GM23338 (cell line): ENCODE measurements at regions not wholly inside any gene's neighbourhood (a gene's known extent, or its start where the extent isn't known, plus 50 kb on each side); places are given as distances from the start of the nearest gene placed in this dataset.

ENCODE experiments used
- ATAC-seq: fragments of 200-7000 bp; cut with Tn5 transposase; 3 replicates; pipeline ENCODE4 v1.9.1; 2020
- DNase-seq: peaks from one replicate; pipeline ENCODE4 v3.0.0-alpha.2; 2015; ENCODE audit warnings: low spot score
- H2AFZ ChIP-seq: fragments of 200-600 bp; sonication (generic); 2 replicates; pipeline ENCODE4 v1.8.0; 2016; ENCODE audit warnings: antibody characterized with exemption, mild to moderate bottlenecking, moderate library complexity
- H3F3A ChIP-seq: fragments of 200-600 bp; sonication (generic); replicated peaks from 2 replicates; pipeline ENCODE4 v1.8.0; 2017; ENCODE audit warnings: antibody characterized with exemption, mixed run types, low read depth
- H3K27ac ChIP-seq: fragments of 200-600 bp; sonication (generic); 2 replicates; pipeline ENCODE4 v1.6.1; 2016; ENCODE audit warnings: low read depth
- H3K27me3 ChIP-seq: fragments of 200-600 bp; sonication (generic); 2 replicates; pipeline ENCODE4 v1.8.0; 2016; ENCODE audit warnings: mild to moderate bottlenecking, mixed run types, moderate library complexity; ENCODE audit not compliant: insufficient read depth
- H3K36me3 ChIP-seq: fragments of 200-600 bp; sonication (generic); 2 replicates; pipeline ENCODE4 v1.8.0; 2016; ENCODE audit warnings: mild to moderate bottlenecking; ENCODE audit not compliant: insufficient read depth
- H3K4me1 ChIP-seq: fragments of 200-600 bp; sonication (generic); 2 replicates; pipeline ENCODE4 v1.8.0; 2016; ENCODE audit warnings: mild to moderate bottlenecking, moderate library complexity; ENCODE audit not compliant: insufficient read depth
- H3K4me2 ChIP-seq: fragments of 200-600 bp; sonication (generic); 2 replicates; pipeline ENCODE4 v1.7.1; 2017; ENCODE audit warnings: mixed run types
- H3K4me3 ChIP-seq: fragments of 200-600 bp; sonication (generic); 2 replicates; pipeline ENCODE4 v1.6.1; 2016; ENCODE audit warnings: mixed run types
- H3K79me2 ChIP-seq: fragments of 200-600 bp; sonication (generic); replicated peaks from 2 replicates; pipeline ENCODE4 v1.8.0; 2017; ENCODE audit warnings: mild to moderate bottlenecking; ENCODE audit not compliant: insufficient read depth
- H3K9me2 ChIP-seq: fragments of 200-600 bp; sonication (generic); 2 replicates; pipeline ENCODE4 v1.8.0; 2017; ENCODE audit not compliant: insufficient read depth
- H4K20me1 ChIP-seq: fragments of 200-600 bp; sonication (generic); replicated peaks from 2 replicates; pipeline ENCODE4 v1.8.0; 2017; ENCODE audit warnings: mild to moderate bottlenecking; ENCODE audit not compliant: insufficient read depth
- H3K27ac Mint-ChIP-seq: 2 replicates; pipeline ENCODE4 v1.8.0; 2020; ENCODE audit warnings: inconsistent platforms, mild to moderate bottlenecking, moderate library complexity, mixed read lengths
- H3K27me3 Mint-ChIP-seq: 3 replicates; pipeline ENCODE4 v1.8.0; 2022; ENCODE audit warnings: low read depth, mild to moderate bottlenecking, moderate library complexity, mixed read lengths, inconsistent platforms; ENCODE audit not compliant: insufficient read depth, poor library complexity
- H3K36me3 Mint-ChIP-seq: 3 replicates; pipeline ENCODE4 v1.8.0; 2021; ENCODE audit warnings: low read depth, mild to moderate bottlenecking, inconsistent platforms, moderate library complexity, mixed read lengths
- H3K4me1 Mint-ChIP-seq: 3 replicates; pipeline ENCODE4 v1.8.0; 2020; ENCODE audit warnings: mild to moderate bottlenecking, inconsistent platforms, mixed read lengths
- H3K4me3 Mint-ChIP-seq: 3 replicates; pipeline ENCODE4 v1.8.0; 2021; ENCODE audit warnings: moderate library complexity, mild to moderate bottlenecking, inconsistent platforms, mixed read lengths
- H3K9me3 Mint-ChIP-seq: 3 replicates; pipeline ENCODE4 v1.8.0; 2020; ENCODE audit warnings: moderate library complexity, mild to moderate bottlenecking, inconsistent platforms, mixed read lengths
- CREB1 ChIP-seq: fragments of 250-450 bp; sonication (Bioruptor Pico); IDR thresholded peaks from 2 replicates; pipeline ENCODE4 v1.5.0; 2020; ENCODE audit warnings: low read depth, mild to moderate bottlenecking, moderate library complexity
- CTCF ChIP-seq, 2 experiments: fragments of 200-600 bp in 1 of 2; sonication (generic) in 1 of 2; conservative IDR thresholded peaks; 2 replicates each; pipeline versions ENCODE4 v1.5.1 to v1.6.1; 2016 to 2017; ENCODE audit warnings: antibody characterized with exemption in 2 of 2, low read depth in 2 of 2, mild to moderate bottlenecking in 2 of 2, moderate library complexity in 1 of 2
- EZH2 ChIP-seq: fragments of 200-600 bp; sonication (generic); IDR thresholded peaks from one replicate; pipeline ENCODE4 v1.8.0; 2017; ENCODE audit warnings: antibody characterized with exemption, mild to moderate bottlenecking, low read depth; ENCODE audit not compliant: unreplicated experiment
- EZH2phosphoT487 ChIP-seq: fragments of 200-600 bp; sonication (generic); IDR thresholded peaks from one replicate; pipeline ENCODE4 v1.8.1; 2018; ENCODE audit warnings: antibody characterized with exemption; ENCODE audit not compliant: unreplicated experiment
- JUNB ChIP-seq: IDR thresholded peaks from one replicate; pipeline ENCODE4 v1.6.1; 2016; ENCODE audit warnings: antibody characterized with exemption; ENCODE audit not compliant: unreplicated experiment
- NANOG ChIP-seq: IDR thresholded peaks from 2 replicates; pipeline ENCODE4 v1.6.1; 2016; ENCODE audit warnings: antibody characterized with exemption, borderline replicate concordance
- POLR2AphosphoS5 ChIP-seq: IDR thresholded peaks from 2 replicates; pipeline ENCODE4 v1.6.1; 2016; ENCODE audit warnings: antibody characterized with exemption, low read depth
- REST ChIP-seq: IDR thresholded peaks from one replicate; pipeline ENCODE4 v1.6.1; 2018; ENCODE audit warnings: antibody characterized with exemption; ENCODE audit not compliant: unreplicated experiment
- STAT1 ChIP-seq: IDR thresholded peaks from one replicate; pipeline ENCODE4 v1.6.1; 2016; ENCODE audit warnings: antibody characterized with exemption; ENCODE audit not compliant: unreplicated experiment
- ZNF114 ChIP-seq: fragments of 250-450 bp; sonication (Bioruptor Pico); IDR thresholded peaks from 2 replicates; pipeline ENCODE4 v1.5.0; 2020; ENCODE audit warnings: mild to moderate bottlenecking, moderate library complexity
- ZNF331 ChIP-seq: fragments of 250-450 bp; sonication (Bioruptor Pico); IDR thresholded peaks from 2 replicates; pipeline ENCODE4 v1.5.0; 2020; ENCODE audit warnings: low read depth, mild to moderate bottlenecking, moderate library complexity
- TF ChIP-seq, protein P1 (sequence below): IDR thresholded peaks from 2 replicates; pipeline ENCODE4 v1.6.1; 2016; ENCODE audit warnings: antibody characterized with exemption
- TF ChIP-seq, protein P2 (sequence below): fragments of 250-450 bp; sonication (Bioruptor Pico); IDR thresholded peaks from 2 replicates; pipeline ENCODE4 v1.5.0; 2020; ENCODE audit warnings: mild to moderate bottlenecking, moderate library complexity

- TF ChIP-seq EZH2phosphoT487 (no peak), ZNF331 (CRISPR knock-in tag) (no peak), CREB1 (no peak), STAT1 (no peak)
Observed at GRCh38 chr15:69749797-69750196, 297.2 kb downstream of the RPLP1 start (continued).

GRCh38 chr15:69750253-69750652 is 297.6 kb downstream of the RPLP1 start:
- DNase-seq, result no peak
- no peak for TF ChIP-seq EZH2
- TF ChIP-seq CREB1, result no peak
- TF ChIP-seq JUNB, result no peak
- TF ChIP-seq, protein P1, sequence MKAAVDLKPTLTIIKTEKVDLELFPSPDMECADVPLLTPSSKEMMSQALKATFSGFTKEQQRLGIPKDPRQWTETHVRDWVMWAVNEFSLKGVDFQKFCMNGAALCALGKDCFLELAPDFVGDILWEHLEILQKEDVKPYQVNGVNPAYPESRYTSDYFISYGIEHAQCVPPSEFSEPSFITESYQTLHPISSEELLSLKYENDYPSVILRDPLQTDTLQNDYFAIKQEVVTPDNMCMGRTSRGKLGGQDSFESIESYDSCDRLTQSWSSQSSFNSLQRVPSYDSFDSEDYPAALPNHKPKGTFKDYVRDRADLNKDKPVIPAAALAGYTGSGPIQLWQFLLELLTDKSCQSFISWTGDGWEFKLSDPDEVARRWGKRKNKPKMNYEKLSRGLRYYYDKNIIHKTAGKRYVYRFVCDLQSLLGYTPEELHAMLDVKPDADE, result no peak
- no peak for TF ChIP-seq NANOG
- TF ChIP-seq EZH2phosphoT487, result no peak
- TF ChIP-seq REST, result no peak
- TF ChIP-seq STAT1, result no peak
- no peak for TF ChIP-seq CTCF (conservative IDR thresholded peaks at IDR 0.05; ENCODE audit: low read depth in 2 of 2)
- no peak for TF ChIP-seq ZNF331 (CRISPR knock-in tag)
- TF ChIP-seq, protein P2, sequence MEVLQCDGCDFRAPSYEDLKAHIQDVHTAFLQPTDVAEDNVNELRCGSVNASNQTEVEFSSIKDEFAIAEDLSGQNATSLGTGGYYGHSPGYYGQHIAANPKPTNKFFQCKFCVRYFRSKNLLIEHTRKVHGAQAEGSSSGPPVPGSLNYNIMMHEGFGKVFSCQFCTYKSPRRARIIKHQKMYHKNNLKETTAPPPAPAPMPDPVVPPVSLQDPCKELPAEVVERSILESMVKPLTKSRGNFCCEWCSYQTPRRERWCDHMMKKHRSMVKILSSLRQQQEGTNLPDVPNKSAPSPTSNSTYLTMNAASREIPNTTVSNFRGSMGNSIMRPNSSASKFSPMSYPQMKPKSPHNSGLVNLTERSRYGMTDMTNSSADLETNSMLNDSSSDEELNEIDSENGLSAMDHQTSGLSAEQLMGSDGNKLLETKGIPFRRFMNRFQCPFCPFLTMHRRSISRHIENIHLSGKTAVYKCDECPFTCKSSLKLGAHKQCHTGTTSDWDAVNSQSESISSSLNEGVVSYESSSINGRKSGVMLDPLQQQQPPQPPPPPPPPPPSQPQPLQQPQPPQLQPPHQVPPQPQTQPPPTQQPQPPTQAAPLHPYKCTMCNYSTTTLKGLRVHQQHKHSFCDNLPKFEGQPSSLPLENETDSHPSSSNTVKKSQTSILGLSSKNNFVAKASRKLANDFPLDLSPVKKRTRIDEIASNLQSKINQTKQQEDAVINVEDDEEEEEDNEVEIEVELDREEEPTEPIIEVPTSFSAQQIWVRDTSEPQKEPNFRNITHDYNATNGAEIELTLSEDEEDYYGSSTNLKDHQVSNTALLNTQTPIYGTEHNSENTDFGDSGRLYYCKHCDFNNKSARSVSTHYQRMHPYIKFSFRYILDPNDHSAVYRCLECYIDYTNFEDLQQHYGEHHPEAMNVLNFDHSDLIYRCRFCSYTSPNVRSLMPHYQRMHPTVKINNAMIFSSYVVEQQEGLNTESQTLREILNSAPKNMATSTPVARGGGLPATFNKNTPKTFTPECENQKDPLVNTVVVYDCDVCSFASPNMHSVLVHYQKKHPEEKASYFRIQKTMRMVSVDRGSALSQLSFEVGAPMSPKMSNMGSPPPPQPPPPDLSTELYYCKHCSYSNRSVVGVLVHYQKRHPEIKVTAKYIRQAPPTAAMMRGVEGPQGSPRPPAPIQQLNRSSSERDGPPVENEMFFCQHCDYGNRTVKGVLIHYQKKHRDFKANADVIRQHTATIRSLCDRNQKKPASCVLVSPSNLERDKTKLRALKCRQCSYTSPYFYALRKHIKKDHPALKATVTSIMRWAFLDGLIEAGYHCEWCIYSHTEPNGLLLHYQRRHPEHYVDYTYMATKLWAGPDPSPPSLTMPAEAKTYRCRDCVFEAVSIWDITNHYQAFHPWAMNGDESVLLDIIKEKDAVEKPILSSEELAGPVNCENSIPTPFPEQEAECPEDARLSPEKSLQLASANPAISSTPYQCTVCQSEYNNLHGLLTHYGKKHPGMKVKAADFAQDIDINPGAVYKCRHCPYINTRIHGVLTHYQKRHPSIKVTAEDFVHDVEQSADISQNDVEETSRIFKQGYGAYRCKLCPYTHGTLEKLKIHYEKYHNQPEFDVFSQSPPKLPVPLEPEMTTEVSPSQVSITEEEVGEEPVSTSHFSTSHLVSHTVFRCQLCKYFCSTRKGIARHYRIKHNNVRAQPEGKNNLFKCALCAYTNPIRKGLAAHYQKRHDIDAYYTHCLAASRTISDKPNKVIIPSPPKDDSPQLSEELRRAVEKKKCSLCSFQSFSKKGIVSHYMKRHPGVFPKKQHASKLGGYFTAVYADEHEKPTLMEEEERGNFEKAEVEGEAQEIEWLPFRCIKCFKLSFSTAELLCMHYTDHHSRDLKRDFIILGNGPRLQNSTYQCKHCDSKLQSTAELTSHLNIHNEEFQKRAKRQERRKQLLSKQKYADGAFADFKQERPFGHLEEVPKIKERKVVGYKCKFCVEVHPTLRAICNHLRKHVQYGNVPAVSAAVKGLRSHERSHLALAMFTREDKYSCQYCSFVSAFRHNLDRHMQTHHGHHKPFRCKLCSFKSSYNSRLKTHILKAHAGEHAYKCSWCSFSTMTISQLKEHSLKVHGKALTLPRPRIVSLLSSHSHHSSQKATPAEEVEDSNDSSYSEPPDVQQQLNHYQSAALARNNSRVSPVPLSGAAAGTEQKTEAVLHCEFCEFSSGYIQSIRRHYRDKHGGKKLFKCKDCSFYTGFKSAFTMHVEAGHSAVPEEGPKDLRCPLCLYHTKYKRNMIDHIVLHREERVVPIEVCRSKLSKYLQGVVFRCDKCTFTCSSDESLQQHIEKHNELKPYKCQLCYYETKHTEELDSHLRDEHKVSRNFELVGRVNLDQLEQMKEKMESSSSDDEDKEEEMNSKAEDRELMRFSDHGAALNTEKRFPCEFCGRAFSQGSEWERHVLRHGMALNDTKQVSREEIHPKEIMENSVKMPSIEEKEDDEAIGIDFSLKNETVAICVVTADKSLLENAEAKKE (CRISPR knock-in tag), result no peak
- no peak for TF ChIP-seq POLR2AphosphoS5
- no peak for TF ChIP-seq ZNF114 (CRISPR knock-in tag)
- no peaks in the 10 kb centered on the region for H3K36me3 ChIP-seq
- H3K9me2 ChIP-seq, result no peaks in the 10 kb centered on the region
- peaks cover 4% of the 10 kb centered on the region; the same call in 1 of the 2 replicates for H3K4me1 ChIP-seq
- no peak for ATAC-seq
- no peaks in the 10 kb centered on the region for H3F3A ChIP-seq
- H3K4me3 Mint-ChIP-seq, result no peak overlapping the region
- no peaks in the 10 kb centered on the region for H3K27me3 Mint-ChIP-seq
- no peaks in the 10 kb centered on the region for H3K27me3 ChIP-seq
- H4K20me1 ChIP-seq, result no peaks in the 10 kb centered on the region
- no peak overlapping the region for H3K27ac ChIP-seq
- H2AFZ ChIP-seq, result no peak overlapping the region
- peaks cover 11% of the 10 kb centered on the region for H3K4me1 Mint-ChIP-seq
- H3K4me2 ChIP-seq, result no peak overlapping the region
- no peaks in the 10 kb centered on the region for H3K79me2 ChIP-seq
- no peak overlapping the region for H3K27ac Mint-ChIP-seq
- H3K9me3 Mint-ChIP-seq, result peaks cover 4% of the 10 kb centered on the region; the same call in 2 of the 3 replicates
- H3K4me3 ChIP-seq, result no peak overlapping the region
- no peaks in the 10 kb centered on the region; the same call in 2 of the 3 replicates for H3K36me3 Mint-ChIP-seq
